DMS114 treated with DMSO at 0.1 percent for 48 hours (cell line): ENCODE measurements at regions not wholly inside any gene's neighbourhood (a gene's known extent, or its start where the extent isn't known, plus 50 kb on each side); places are given as distances from the start of the nearest gene placed in this dataset.

Experiments used
- DNase-seq: peaks from one replicate; lab custom pipeline; 2025; ENCODE audit not compliant: unreplicated experiment; lab: John Stamatoyannopoulos, UW

- DNase-seq: no peak
Observed at GRCh38 chr14:84622357-84622756, 907.6 kb upstream of the FLRT2 start.

DNA sequence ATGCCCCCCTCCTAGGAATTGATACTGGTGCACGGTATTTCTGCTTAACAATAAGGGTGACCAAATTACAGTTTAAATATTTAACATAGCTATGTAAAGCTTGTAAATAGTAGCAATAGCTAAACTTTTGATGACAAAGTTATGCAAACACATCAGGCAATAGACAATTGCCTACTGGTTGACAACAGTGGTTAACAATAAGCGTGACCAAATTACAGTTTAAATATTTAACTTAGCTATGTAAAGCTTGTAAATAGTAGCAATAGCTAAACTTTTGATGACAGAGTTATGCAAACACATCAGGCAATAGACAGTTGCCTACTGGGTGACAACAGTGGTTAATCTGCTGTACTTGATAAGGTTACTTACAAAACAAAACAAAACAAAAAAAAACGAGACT lies 886.5 kb upstream of the FLRT2 start:
- DNase-seq: no peak

- no peak for DNase-seq
Observed at GRCh38 chr14:84646786-84647500, 883.0 kb upstream of the FLRT2 start.

GRCh38 chr14:84655014-84655413 lies 874.9 kb upstream of the FLRT2 start:
- DNase-seq: no peak

DNA sequence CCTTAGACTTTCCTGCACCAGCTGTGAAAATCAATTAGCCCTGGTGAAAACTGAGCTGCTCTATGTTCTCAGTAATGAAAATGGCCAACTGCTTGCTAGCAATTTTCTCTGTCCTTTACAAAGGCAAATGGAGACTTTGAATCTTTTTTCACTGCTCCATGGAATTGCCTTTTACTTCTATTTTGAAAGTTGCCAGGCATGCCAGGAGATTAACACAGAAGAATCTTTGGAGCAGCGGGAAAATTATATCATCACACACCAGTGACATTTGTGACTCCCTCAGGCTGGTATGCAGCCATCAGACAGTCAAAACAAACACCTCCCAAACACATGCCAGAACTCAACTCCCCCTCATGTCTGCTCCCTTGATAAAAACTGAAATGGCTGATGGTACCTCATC lies 872.0 kb upstream of the FLRT2 start:
- no peak for DNase-seq

DNA sequence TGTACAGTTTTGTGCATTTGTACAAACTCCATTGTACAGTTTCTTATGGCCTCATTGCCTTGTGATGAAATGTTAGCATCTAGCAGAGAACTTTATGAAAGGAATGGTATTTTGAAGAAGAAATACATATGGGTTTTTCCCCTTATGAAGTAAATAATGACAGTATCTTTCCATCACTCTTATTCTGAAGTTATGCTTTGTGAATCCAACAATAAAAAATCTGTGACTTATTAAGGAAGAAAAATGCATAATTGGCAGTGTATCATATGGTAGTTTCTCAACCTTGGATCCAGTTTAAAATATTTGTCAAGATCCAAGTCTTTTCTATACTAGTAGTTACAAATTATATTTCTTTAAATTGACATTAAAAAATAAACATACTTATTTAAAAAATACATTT lies 859.1 kb upstream of the FLRT2 start:
- DNase-seq: no peak

GRCh38 chr14:84671776-84672175 lies 858.2 kb upstream of the FLRT2 start:
- no peak for DNase-seq

DNA sequence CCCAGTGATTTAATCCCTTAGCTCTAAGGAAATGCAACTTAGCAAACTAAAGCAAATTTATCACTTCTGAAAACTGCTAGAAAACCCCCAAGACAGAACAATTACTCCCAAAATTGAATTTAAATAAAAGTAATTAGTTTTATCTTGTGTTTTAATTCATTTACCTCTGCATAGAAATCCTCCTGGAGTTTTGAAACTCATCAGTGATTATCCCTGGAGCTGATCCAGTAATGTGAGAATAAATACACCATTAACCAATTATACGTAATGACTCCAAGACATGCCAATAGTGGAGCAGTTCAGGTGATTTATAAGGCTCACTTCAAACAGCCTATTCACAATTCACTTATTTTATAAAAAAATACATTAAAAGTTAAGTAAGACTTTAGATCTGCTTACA lies 855.3 kb upstream of the FLRT2 start:
- no peak for DNase-seq

DNA sequence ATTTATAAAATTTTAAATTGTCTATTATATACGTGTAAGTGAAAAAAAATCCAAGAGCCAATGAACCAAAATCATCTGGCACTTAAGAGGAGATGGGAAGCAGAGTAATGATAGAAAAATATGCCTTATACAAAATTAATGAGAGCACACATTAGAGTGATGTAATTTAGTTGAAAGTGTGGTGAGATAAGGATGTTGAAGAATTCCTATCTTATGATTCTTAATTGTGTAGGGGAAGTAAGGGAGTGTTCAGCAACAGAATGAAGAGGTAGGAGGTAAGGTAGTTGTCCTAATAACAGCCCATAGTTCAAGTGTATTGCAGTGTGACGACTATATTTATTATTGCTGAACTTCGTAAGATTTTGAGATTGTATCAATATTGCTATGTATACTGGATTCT lies 843.4 kb upstream of the FLRT2 start:
- DNase-seq: no peak

DNA sequence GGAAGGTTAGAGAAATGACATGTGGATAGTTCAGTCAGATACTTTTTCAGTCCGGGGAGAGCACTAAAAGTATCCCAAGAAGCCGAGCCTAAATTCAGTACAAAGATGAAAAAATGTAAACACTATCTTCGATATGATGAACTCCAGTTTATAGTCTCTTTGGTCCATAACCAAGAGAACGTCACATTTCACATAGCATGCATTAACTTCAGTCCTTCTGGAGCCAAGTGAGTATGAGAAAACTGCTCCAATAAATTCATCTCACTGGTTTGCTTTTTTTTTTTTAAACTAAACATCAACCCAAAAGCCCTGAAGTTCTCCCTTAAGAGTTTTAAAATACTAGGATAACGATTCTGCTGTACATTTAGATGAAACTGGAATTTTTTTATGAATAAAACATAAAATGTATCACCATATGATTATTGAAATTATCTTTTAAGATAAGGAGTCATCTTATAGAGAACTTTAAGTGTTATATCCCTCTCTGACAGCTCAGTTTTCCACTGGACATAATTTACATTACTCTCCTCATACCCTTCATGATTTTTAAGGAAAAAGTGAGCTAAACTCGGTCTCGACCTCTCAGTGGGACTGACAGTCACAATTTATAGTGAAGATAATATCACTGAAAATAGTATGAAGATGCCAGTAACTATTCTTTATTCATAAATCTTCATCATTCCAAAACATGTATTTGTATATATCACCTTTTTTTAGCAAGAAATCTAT lies 841.5 kb upstream of the FLRT2 start:
- no peak for DNase-seq

DNA sequence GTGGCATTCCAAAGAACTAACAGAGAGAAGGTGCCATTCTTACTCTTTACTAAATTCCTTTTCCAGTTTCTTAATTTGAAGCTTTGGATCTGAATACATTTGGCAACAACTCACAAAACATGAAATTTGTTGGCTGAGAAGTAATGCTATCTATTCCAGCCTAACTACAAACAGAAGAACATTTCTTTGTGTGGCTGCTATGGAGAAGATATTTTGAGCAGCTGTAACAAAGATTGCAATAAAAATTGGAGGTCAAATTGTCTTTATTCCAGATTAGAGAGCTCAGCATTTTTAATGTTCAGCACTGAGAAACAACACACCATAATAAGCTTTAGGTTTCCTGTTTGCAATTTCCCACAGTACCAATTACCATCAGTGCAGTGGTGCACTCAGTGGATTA lies 835.8 kb upstream of the FLRT2 start:
- DNase-seq: no peak

- DNase-seq: no peak
Observed at GRCh38 chr14:84704601-84705000, 825.3 kb upstream of the FLRT2 start.

DNA sequence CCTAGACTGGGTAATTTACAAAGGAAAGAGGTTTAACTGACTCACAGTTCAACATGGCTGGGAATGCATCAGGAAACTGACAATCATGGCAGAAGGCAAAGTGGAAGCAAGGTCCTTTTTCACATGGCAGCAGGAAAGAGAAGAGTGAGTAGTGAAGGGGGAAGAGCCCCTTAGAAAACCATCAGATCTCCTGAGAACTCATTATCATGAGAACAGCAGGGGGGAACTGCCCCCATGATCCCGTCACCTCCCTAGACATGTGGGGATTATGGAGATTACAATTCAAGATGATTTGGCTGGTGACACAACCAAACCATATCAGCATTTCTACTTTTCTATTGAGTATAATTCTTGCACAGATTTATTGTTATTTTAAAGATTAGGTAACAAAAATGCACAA lies 822.1 kb upstream of the FLRT2 start:
- DNase-seq: no peak

- DNase-seq: no peak
Observed at GRCh38 chr14:84708865-84709264, 821.1 kb upstream of the FLRT2 start.

- no peak for DNase-seq
Observed at GRCh38 chr14:84726471-84726870, 803.5 kb upstream of the FLRT2 start.

DNA sequence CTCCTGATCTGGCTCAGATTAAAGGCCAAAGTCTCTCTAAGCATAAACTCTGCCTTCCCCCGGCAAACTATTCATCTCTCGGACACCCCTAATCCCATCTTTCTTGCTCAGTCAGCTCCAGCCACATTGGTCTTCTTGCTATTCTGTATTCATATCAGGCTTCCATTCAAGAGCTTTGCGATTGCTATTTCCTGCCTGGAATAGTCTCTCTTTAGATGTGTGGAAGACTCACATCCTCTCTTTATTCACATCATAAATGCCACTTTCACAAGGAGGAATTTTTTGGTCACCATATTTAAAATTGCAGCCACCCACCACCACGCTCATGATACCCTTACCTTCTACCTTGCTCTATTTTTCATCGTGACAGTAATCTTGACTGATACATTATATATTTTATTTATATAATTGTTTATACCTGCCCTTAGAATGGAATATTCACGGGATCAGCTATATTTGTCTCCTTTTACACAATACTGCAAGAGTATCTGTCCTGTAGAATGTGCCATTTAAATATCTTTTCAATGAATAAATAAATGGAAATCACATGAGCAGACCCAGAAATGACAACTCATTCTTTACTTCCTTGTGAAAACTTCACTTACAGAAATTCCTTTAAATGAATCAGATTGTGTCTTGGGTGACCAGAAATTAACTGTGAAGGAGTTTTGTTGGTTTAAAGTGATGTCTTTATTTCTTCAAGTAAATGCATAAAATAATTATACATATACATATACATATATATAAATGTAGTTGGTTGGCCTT lies 780.6 kb upstream of the FLRT2 start:
- DNase-seq: no peak

- no peak for DNase-seq
Observed at GRCh38 chr14:84750284-84750683, 779.7 kb upstream of the FLRT2 start.

- DNase-seq: no peak
Observed at GRCh38 chr14:84750763-84751554, 779.0 kb upstream of the FLRT2 start.

DNA sequence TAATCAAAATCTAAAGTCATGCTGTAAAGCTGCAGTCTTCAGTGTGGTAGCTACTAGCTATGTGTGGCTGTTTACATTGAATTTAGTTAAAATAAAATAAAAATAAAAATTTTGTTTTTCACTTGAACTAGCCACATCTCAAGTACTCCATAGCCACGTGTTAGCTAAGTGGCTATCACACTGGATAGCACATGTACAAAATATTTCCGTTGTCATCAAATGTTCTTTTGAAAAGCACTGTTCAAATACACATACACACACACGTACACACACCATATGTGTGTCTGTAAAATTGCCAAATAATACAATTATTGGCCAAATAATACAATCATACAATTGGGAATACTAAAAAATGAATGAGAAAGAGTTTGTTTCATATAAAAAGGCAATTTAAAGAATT lies 778.2 kb upstream of the FLRT2 start:
- no peak for DNase-seq

DNA sequence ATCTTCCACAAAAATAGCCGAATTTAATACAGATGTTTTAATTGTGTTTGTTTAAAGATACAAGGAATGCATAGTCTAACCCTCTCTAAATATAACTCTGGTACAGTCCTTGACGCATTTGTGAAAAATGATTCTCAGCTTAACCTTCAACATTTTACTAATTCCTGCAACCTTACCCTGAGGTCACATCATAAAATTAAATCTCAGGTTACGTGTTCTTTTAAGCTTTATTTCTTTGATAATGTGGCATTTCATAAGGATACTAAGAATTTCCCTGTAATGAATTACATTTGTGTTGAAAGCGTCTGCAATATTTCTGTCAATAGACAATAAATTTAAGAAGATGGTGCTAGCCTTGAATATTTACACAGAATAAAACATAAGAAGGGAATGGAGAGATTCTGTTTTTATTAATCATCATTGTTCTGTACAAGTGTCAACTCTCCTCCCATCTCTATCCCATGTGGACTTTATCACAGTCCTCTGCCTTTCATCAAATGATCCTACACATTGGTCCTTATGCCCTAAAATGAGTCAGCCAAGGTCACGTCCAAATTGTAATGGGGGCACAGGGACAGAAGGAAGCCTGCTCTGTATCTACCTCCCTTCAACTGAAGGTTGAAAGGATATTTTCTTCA lies 769.3 kb upstream of the FLRT2 start:
- no peak for DNase-seq

DNA sequence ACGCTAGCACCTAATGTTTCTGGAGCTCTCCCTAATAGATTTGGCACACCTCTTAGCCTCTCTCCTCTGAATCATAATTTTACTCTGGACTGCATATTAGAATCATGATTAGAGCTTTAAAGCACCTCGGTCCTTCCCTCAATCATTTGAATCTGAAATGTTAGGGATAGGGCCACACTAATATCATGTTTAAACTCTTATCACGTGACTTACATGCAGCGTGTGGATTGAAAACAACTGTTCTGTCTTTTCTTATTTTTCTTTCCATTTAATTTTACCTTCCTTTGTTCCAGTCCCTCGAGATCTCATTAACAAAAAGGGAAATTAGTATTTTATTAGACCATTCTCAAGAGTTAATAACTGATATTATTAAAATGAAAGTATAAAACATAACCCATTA lies 762.5 kb upstream of the FLRT2 start:
- DNase-seq: no peak
